GM23248 (cell line): ENCODE measurements at regions not wholly inside any gene's neighbourhood (a gene's known extent, or its start where the extent isn't known, plus 50 kb on each side); places are given as distances from the start of the nearest gene placed in this dataset.

ENCODE experiments used
- DNase-seq: peaks from one replicate; pipeline ENCODE4 v3.0.0-alpha.2; 2015
- H2AFZ ChIP-seq: fragments of 200-600 bp; sonication (generic); 2 replicates; pipeline ENCODE4 v1.6.1; 2016; ENCODE audit warnings: antibody characterized with exemption
- H3F3A ChIP-seq: fragments of 200-600 bp; sonication (generic); 2 replicates; pipeline ENCODE4 v1.6.1; 2016; ENCODE audit warnings: mild to moderate bottlenecking, antibody characterized with exemption, mixed run types; ENCODE audit not compliant: insufficient read depth
- H3K27ac ChIP-seq: fragments of 200-600 bp; sonication (generic); 2 replicates; pipeline ENCODE4 v1.5.1; 2016; ENCODE audit warnings: mild to moderate bottlenecking
- H3K27me3 ChIP-seq: fragments of 200-600 bp; sonication (generic); replicated peaks from 2 replicates; pipeline ENCODE4 v1.6.1; 2016; ENCODE audit warnings: mild to moderate bottlenecking; ENCODE audit not compliant: insufficient read depth
- H3K36me3 ChIP-seq: fragments of 200-600 bp; sonication (generic); 2 replicates; pipeline ENCODE4 v1.6.1; 2016; ENCODE audit warnings: low read depth, mild to moderate bottlenecking
- H3K4me1 ChIP-seq: fragments of 200-600 bp; sonication (generic); 2 replicates; pipeline ENCODE4 v1.6.1; 2016; ENCODE audit warnings: mild to moderate bottlenecking; ENCODE audit not compliant: insufficient read depth
- H3K4me2 ChIP-seq: fragments of 200-600 bp; sonication (generic); one replicate; pipeline ENCODE4 v1.6.1; 2016; ENCODE audit warnings: mild to moderate bottlenecking; ENCODE audit not compliant: unreplicated experiment
- H3K4me3 ChIP-seq: fragments of 200-600 bp; sonication (generic); 2 replicates; pipeline ENCODE4 v1.5.1; 2016; ENCODE audit warnings: mild to moderate bottlenecking
- H3K79me2 ChIP-seq: fragments of 200-600 bp; sonication (generic); 2 replicates; pipeline ENCODE4 v1.6.1; 2016; ENCODE audit warnings: mild to moderate bottlenecking; ENCODE audit not compliant: insufficient read depth
- H3K9ac ChIP-seq: fragments of 200-600 bp; sonication (generic); 2 replicates; pipeline ENCODE4 v1.6.1; 2016; ENCODE audit warnings: mild to moderate bottlenecking
- H3K9me2 ChIP-seq: fragments of 200-600 bp; sonication (generic); 2 replicates; pipeline ENCODE4 v1.6.1; 2016; ENCODE audit warnings: mixed run types, mild to moderate bottlenecking, moderate library complexity; ENCODE audit not compliant: insufficient read depth
- H3K9me3 ChIP-seq: fragments of 200-600 bp; sonication (generic); one replicate; pipeline ENCODE4 v1.6.1; 2017; ENCODE audit warnings: low read depth
- H4K20me1 ChIP-seq: fragments of 200-600 bp; sonication (generic); 2 replicates; pipeline ENCODE4 v1.6.0; 2016; ENCODE audit not compliant: insufficient read depth
- EZH2 ChIP-seq: fragments of 200-600 bp; sonication (generic); IDR thresholded peaks from 2 replicates; pipeline ENCODE4 v1.6.1; 2018; ENCODE audit warnings: antibody characterized with exemption, mild to moderate bottlenecking; ENCODE audit not compliant: insufficient read depth, poor library complexity, severe bottlenecking
- EZH2phosphoT487 ChIP-seq: fragments of 200-600 bp; sonication (generic); IDR thresholded peaks from 2 replicates; pipeline ENCODE4 v1.6.1; 2018; ENCODE audit warnings: antibody characterized with exemption, moderate library complexity, mild to moderate bottlenecking, low read depth; ENCODE audit not compliant: insufficient read depth
- WGBS, 2 experiments: methylation state at CpG; one replicate each; pipeline ENCODE4 v1.1.6; 2015 to 2017; ENCODE audit warnings: low lambda C conversion rate in 2 of 2, low coverage in 1 of 2; ENCODE audit errors: missing lambda C conversion rate in 2 of 2; 5-methylcytosine and 5-hydroxymethylcytosine counted together
- in situ Hi-C: fragments of 300-500 bp; cut with MboI; formaldehyde crosslinking; loops from 2 replicates; pipeline ENCODE4 v1.15.0; 2020

DNA sequence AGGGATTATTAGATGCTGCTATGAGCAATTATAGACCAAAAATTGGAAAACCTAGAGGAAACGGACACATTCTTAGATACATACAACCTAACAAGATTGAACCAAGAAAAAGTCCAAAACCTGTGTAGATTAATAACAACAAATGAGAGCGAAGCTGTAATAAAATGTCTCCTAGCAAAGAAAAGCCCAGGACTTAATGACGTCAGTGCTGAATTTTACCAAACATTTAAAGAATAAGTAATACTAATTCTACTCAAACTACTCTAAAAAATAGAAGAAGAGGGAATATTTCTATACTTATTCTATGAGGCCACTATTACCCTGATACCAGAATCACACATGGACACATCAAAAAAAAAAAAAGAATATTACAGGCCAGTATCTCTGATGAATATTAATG, 309.5 kb upstream of the ANO5 start:
- H3F3A ChIP-seq, result no peaks in the 10 kb centered on the region
- TF ChIP-seq EZH2, result no peak
- TF ChIP-seq EZH2phosphoT487, result no peak
- no peaks in the 10 kb centered on the region for H3K79me2 ChIP-seq
- H2AFZ ChIP-seq, result no peak overlapping the region
- H3K9ac ChIP-seq, result no peak overlapping the region
- H3K4me3 ChIP-seq, result no peak overlapping the region
- H3K27ac ChIP-seq, result no peak overlapping the region
- in situ Hi-C loops, result no loop called here
- no peaks in the 10 kb centered on the region for H3K9me2 ChIP-seq
- H3K4me2 ChIP-seq, result no peak overlapping the region
- H4K20me1 ChIP-seq, result no peaks in the 10 kb centered on the region
- WGBS, 2 experiments, result 26 to 41% methylated on average over 3 of the region's 3 CpGs
- H3K4me1 ChIP-seq, result no peaks in the 10 kb centered on the region
- no peaks in the 10 kb centered on the region for H3K27me3 ChIP-seq
- DNase-seq, result no peak
- H3K9me3 ChIP-seq, result no peaks in the 10 kb centered on the region
- H3K36me3 ChIP-seq, result no peaks in the 10 kb centered on the region

DNA sequence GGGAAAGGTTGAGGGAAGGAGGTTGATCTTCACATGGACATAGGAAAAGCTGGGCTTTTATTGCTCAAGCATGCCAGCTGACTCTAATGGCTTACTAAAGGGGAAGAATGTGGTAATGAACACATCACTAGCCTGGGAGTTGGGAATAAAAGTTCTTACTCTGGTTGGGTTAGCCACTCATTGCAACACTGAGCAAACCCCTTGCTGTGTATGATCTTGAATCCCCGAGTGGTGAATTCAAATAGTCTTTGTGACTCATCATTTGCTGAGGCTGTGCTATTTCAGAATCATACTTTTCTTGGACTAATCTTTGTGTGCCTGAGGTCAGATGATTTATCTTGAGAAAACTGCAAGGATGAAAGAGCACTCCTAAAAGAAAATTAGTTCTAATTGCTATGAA, 304.1 kb upstream of the ANO5 start:
- in situ Hi-C loops, result no loop called here
- no peaks in the 10 kb centered on the region for H3K9me3 ChIP-seq
- DNase-seq, result no peak
- TF ChIP-seq EZH2phosphoT487 (no peak), EZH2 (no peak)
- WGBS, 2 experiments, result 0% methylated on average over 1 of the region's 1 CpG
- H3K79me2 ChIP-seq, result no peaks in the 10 kb centered on the region
- no peaks in the 10 kb centered on the region for H3K9me2 ChIP-seq
- no peak overlapping the region for H3K4me2 ChIP-seq
- H3K36me3 ChIP-seq, result no peaks in the 10 kb centered on the region
- H2AFZ ChIP-seq, result no peak overlapping the region
- H3K4me1 ChIP-seq, result no peaks in the 10 kb centered on the region
- no peak overlapping the region for H3K4me3 ChIP-seq
- H4K20me1 ChIP-seq, result no peaks in the 10 kb centered on the region
- no peaks in the 10 kb centered on the region for H3F3A ChIP-seq
- no peaks in the 10 kb centered on the region for H3K27me3 ChIP-seq
- H3K27ac ChIP-seq, result no peak overlapping the region
- H3K9ac ChIP-seq, result no peak overlapping the region

DNA sequence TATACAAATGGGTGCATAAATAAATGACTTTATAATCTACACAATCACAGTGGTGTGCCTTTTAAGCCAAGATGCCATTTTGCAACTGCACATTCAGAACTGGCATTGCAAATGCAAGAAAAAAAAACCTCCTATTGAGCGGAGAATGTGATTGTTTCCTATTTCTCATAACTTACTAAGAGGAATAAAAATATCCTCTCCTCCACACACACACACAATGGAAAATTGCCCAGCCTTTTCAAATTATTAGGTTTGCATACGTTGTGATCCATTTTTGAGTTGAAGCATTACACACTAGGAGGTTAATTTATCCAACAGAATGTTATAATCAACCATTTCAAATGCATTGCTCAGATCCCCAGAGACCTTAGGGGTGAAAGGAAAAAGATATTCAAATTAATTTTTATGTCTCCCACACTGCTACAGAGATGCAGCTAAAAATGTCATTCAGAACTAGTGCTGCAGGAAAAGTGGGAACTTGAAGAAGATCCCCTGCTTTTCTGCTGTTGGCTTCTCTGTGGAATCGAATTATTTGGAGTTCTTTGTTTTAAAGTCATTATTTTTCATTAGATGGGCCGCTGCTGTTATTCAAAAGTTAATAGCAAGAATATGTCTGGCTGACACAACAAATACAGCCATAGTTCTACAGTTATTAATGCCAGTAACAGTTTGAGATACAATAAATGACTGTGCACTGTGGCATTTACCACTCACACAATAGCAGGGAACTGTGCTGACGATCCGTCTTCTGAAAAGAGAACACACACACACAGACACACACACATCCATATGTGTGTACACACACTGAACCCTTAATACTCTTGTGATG, 299.9 kb upstream of the ANO5 start:
- in situ Hi-C loops, result no loop called here
- H3K4me3 ChIP-seq, result no peak overlapping the region
- no peak overlapping the region for H3K9ac ChIP-seq
- no peaks in the 10 kb centered on the region for H3K4me1 ChIP-seq
- no peak for DNase-seq
- no peak overlapping the region for H2AFZ ChIP-seq
- H3K79me2 ChIP-seq, result no peaks in the 10 kb centered on the region
- H3K4me2 ChIP-seq, result no peak overlapping the region
- no peaks in the 10 kb centered on the region for H3K36me3 ChIP-seq
- H3K9me2 ChIP-seq, result no peaks in the 10 kb centered on the region
- no peaks in the 10 kb centered on the region for H3F3A ChIP-seq
- H3K9me3 ChIP-seq, result no peaks in the 10 kb centered on the region
- H3K27me3 ChIP-seq, result no peaks in the 10 kb centered on the region
- TF ChIP-seq EZH2 (no peak), EZH2phosphoT487 (no peak)
- 4 to 5% methylated on average over 6 of the region's 6 CpGs for WGBS, 2 experiments
- no peaks in the 10 kb centered on the region for H4K20me1 ChIP-seq
- H3K27ac ChIP-seq, result no peak overlapping the region

DNA sequence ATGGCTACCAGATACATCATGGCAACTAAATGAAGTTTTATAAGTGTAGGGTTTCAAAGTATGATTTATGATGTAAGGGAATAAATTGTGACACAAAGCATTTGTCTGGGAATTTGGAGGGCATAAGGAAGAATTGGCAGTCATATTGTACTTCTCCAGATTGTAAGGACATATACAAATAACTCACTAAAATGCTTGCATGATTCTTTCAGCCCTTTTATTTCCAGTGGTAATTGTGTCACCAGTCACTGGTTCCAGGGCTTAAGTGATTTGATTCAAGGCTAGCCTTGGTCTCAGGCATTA, 299.4 kb upstream of the ANO5 start:
- in situ Hi-C loops, result no loop called here
- no peaks in the 10 kb centered on the region for H3K36me3 ChIP-seq
- no peak overlapping the region for H3K4me2 ChIP-seq
- H3K27me3 ChIP-seq, result no peaks in the 10 kb centered on the region
- TF ChIP-seq EZH2phosphoT487, result no peak
- no peak overlapping the region for H2AFZ ChIP-seq
- H3K27ac ChIP-seq, result no peak overlapping the region
- H4K20me1 ChIP-seq, result no peaks in the 10 kb centered on the region
- H3K9me3 ChIP-seq, result no peaks in the 10 kb centered on the region
- no peaks in the 10 kb centered on the region for H3K4me1 ChIP-seq
- no peaks in the 10 kb centered on the region for H3K79me2 ChIP-seq
- no peaks in the 10 kb centered on the region for H3F3A ChIP-seq
- H3K9me2 ChIP-seq, result no peaks in the 10 kb centered on the region
- no peak for DNase-seq
- H3K4me3 ChIP-seq, result no peak overlapping the region
- H3K9ac ChIP-seq, result no peak overlapping the region

DNA sequence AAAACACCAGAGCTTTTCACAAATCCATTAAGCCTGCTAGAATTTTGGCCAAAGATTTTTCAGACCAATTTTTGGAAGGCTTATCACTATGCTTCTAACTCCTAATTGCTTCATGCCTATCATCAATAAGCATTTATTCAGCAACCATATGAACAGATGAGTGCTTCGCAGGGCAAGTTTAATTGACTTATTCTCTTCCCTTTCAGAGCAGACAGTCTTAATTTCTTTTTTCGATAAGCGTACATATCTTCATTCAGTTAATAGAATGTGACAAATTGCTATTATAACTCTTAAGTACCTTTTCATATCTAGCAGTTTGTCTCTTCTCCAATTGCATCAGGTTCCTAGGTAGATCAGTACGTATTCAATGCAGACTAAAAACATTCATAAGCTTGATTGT, 298.4 kb upstream of the ANO5 start:
- H3K79me2 ChIP-seq, result no peaks in the 10 kb centered on the region
- H3F3A ChIP-seq, result no peaks in the 10 kb centered on the region
- no peaks in the 10 kb centered on the region for H3K36me3 ChIP-seq
- no peaks in the 10 kb centered on the region for H3K27me3 ChIP-seq
- H3K9ac ChIP-seq, result no peak overlapping the region
- TF ChIP-seq EZH2phosphoT487 (no peak), EZH2 (no peak)
- no peaks in the 10 kb centered on the region for H3K4me1 ChIP-seq
- H2AFZ ChIP-seq, result no peak overlapping the region
- WGBS, 2 experiments, result 42 to 44% methylated on average over 4 of the region's 4 CpGs
- H3K9me3 ChIP-seq, result no peaks in the 10 kb centered on the region
- no peak overlapping the region for H3K4me2 ChIP-seq
- DNase-seq, result no peak
- no peaks in the 10 kb centered on the region for H4K20me1 ChIP-seq
- H3K9me2 ChIP-seq, result no peaks in the 10 kb centered on the region
- no peak overlapping the region for H3K4me3 ChIP-seq
- in situ Hi-C loops, result no loop called here
- no peak overlapping the region for H3K27ac ChIP-seq
